Ishikawa (cell line): ENCODE measurements at regions not wholly inside any gene's neighbourhood (a gene's known extent, or its start where the extent isn't known, plus 50 kb on each side); places are given as distances from the start of the nearest gene placed in this dataset.

Experiments used
- CEBPB ChIP-seq: IDR thresholded peaks from 2 replicates; pipeline ENCODE4 v1.6.1; 2012
- FOXM1 ChIP-seq: IDR thresholded peaks from 2 replicates; pipeline ENCODE4 v1.6.1; 2012; ENCODE audit warnings: low read depth, borderline replicate concordance
- RAD21 ChIP-seq: IDR thresholded peaks from 2 replicates; pipeline ENCODE4 v1.6.1; 2012; ENCODE audit warnings: low read depth
- REST ChIP-seq: IDR thresholded peaks from 2 replicates; pipeline ENCODE4 v1.6.1; 2012; ENCODE audit warnings: low read depth, mild to moderate bottlenecking
- TAF1 ChIP-seq: IDR thresholded peaks from 2 replicates; pipeline ENCODE4 v1.6.1; 2012; ENCODE audit warnings: low read depth, mild to moderate bottlenecking
- TEAD4 ChIP-seq: IDR thresholded peaks from 2 replicates; pipeline ENCODE4 v1.6.1; 2012
- USF1 ChIP-seq: IDR thresholded peaks from 2 replicates; pipeline ENCODE4 v1.6.1; 2012
- YY1 ChIP-seq: IDR thresholded peaks from 2 replicates; pipeline ENCODE4 v1.6.1; 2012; ENCODE audit warnings: low read depth

- TF ChIP-seq REST (no peak), TAF1 (no peak), FOXM1 (no peak), YY1 (no peak), CEBPB (no peak), TEAD4 (no peak), USF1 (no peak), RAD21 (no peak)
Measured at GRCh38 chr4:189396435-189396834, 544.2 kb upstream of the FRG1 start.
